ENCODE measurements at regions not wholly inside any gene's neighbourhood (a gene's known extent, or its start where the extent isn't known, plus 50 kb on each side); places are given as distances from the start of the nearest gene placed in this dataset.

- no peak for TF ChIP-seq CTCF (IDR thresholded peaks at IDR 0.05; ENCODE audit: low read depth, low read length)
- no peak for DNase-seq (ENCODE audit: low read depth in 2 of 2)
- H3K4me3 ChIP-seq (replicated peaks in 1 of 2; ENCODE audit: low read depth in 2 of 2, low read length in 2 of 2) = no peak overlapping the region
Measured at GRCh38 chr2:128820452-128820851, 501.8 kb upstream of the HS6ST1 start.

- DNase-seq (ENCODE audit: low read depth in 2 of 2) = no peak
- TF ChIP-seq CTCF (IDR thresholded peaks at IDR 0.05; ENCODE audit: low read depth, low read length) = no peak
- H3K4me3 ChIP-seq (replicated peaks in 1 of 2; ENCODE audit: low read depth in 2 of 2, low read length in 2 of 2) = no peak overlapping the region
Measured at GRCh38 chr2:128821010-128821409, 502.3 kb upstream of the HS6ST1 start.

- DNase-seq (ENCODE audit: low read depth in 2 of 2) = no peak
- no peak for TF ChIP-seq CTCF (IDR thresholded peaks at IDR 0.05; ENCODE audit: low read depth, low read length)
- H3K4me3 ChIP-seq (replicated peaks in 1 of 2; ENCODE audit: low read depth in 2 of 2, low read length in 2 of 2) = no peak overlapping the region
Measured at GRCh38 chr2:128832946-128833663, 514.4 kb upstream of the HS6ST1 start.

DNA sequence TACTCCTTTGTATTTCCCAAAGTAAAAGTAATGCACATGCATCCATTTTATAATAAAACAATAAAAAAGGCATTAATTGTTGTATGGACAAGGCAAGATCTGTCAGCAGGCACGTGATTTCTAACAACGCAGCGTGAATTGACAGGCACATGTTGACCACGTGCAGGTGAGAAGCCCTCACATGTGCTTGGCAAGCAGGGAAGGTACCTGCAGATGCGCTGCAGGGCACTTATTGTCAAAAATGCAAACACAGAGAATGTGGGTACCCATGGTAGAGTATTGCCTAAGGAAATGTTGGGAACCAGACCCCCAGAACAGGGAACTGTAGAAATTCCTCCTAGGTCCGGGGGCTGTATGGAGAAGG, 515.0 kb upstream of the HS6ST1 start:
- no peak for TF ChIP-seq CTCF (IDR thresholded peaks at IDR 0.05; ENCODE audit: low read depth, low read length)
- DNase-seq (ENCODE audit: low read depth in 2 of 2) = no peak
- H3K4me3 ChIP-seq (replicated peaks in 1 of 2; ENCODE audit: low read depth in 2 of 2, low read length in 2 of 2) = no peak overlapping the region

DNA sequence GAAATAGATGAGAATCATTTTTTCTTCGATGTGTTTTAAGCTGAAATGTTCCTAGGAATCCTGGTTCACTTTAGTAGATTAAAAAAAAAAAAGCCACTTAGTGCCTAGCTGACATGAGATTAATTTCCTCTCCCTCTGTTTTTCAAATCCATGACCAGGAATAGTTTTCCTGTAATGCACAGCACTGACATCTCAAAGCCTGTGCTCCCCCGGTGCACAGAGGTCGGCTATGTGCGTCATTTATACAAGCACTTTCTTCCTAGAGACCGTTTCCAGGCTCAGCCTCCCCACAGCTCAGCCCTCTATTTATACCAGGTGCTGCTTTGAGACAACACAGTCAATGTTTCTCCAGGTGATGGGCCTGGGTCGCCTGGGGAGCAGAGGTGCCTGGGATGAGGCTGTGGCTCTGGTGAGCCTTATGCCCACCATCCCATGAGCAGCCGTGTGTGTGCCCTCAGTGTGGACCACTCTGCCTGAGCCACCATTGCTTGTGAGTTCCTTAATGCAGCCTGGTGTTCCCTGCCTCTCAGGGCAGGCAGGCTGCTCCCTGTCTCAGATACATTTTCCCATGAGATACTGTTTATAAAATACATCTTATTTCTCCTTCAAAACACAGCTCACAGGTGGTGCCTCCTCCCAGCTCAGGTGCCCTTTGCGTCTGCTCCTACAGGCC, 515.7 kb upstream of the HS6ST1 start:
- no peak for DNase-seq (ENCODE audit: low read depth in 2 of 2)
- no peak for TF ChIP-seq CTCF (IDR thresholded peaks at IDR 0.05; ENCODE audit: low read depth, low read length)
- no peak overlapping the region for H3K4me3 ChIP-seq (replicated peaks in 1 of 2; ENCODE audit: low read depth in 2 of 2, low read length in 2 of 2)

DNA sequence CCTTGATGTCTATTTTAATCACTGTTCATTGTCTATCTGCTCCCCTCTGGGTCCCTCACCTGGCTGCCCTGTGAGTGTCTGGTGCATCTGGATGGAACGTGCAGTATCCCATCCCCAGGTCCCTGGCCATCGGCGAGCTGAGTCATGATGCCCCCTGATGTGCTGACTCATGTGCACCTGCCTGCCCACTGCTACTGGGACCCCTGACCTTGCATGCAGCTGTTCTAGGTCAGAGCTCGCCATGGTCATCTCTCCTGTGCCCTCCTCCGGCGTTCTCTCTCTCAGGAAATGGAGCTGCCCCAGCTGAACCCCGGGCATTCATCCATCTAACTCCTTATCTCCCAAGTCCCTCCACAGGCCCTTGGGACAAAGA, 516.2 kb upstream of the HS6ST1 start:
- no peak for TF ChIP-seq CTCF (IDR thresholded peaks at IDR 0.05; ENCODE audit: low read depth, low read length)
- no peak for DNase-seq (ENCODE audit: low read depth in 2 of 2)
- no peak overlapping the region for H3K4me3 ChIP-seq (replicated peaks in 1 of 2; ENCODE audit: low read depth in 2 of 2, low read length in 2 of 2)
